CMK (cell line): ENCODE measurements at regions not wholly inside any gene's neighbourhood (a gene's known extent, or its start where the extent isn't known, plus 50 kb on each side); places are given as distances from the start of the nearest gene placed in this dataset.
A peak's percentile ranks its signal among the peaks of the same experiment; 100 is the strongest.

ENCODE experiments used
- DNase-seq: peaks from one replicate; pipeline ENCODE4 v3.0.0-alpha.2; 2010; ENCODE audit warnings: low read depth

- DNase-seq = no peak
These were observed 149.2 kb upstream of the KCNK2 start for GRCh38 chr1:214933375-214933774.

DNA sequence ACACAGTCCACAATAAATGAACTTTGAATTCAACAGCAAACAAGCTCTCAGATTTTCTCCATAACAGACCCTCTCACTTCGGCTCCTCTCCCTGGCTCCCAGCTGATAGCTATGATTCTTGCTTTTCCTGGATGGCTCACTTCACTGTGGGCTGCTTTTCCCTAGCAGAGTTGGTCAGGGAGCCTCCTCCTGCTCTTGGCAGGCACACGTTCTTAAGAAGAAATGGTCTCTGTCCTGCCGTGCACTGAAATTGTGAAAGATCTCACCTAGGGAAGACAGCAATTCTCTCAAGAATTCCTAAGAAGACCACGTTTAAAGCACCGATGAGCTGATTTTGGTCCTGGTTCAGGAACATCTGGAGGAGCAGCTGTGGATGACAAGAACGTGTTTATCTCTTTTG, 148.5 kb upstream of the KCNK2 start:
- DNase-seq = no peak

- no peak for DNase-seq
These were observed 147.3 kb upstream of the KCNK2 start for GRCh38 chr1:214935258-214935657.

- no peak for DNase-seq
These were observed 143.4 kb upstream of the KCNK2 start for GRCh38 chr1:214939180-214939579.

GRCh38 chr1:214941061-214941460, 141.5 kb upstream of the KCNK2 start:
- no peak for DNase-seq

GRCh38 chr1:214943054-214943453, 139.5 kb upstream of the KCNK2 start:
- peak; percentile 72 for DNase-seq

- no peak for DNase-seq
These were observed 135.9 kb upstream of the KCNK2 start for GRCh38 chr1:214946615-214947014.

DNA sequence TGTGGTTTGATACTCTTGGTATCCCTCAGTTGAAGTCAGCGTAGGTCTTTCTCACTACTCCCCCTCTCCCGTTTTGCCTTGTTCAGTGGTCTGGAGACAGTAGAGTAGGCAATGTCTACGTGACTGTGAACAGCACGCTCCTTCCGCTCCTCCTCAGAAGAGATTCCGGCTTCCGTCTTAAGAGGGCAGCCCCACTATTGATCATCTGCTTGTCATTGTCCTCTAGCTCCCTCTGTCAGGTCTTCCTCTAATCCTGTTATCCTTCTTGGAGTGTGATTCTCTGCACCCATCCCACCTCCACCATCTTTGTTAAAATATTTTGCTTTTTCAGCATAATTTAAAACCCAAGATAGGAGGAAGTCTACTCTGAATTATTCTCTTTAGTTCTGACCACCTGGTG, 129.9 kb upstream of the KCNK2 start:
- DNase-seq = no peak

GRCh38 chr1:214953901-214954616, 128.5 kb upstream of the KCNK2 start:
- DNase-seq = no peak

GRCh38 chr1:214954617-214954949, 128.0 kb upstream of the KCNK2 start:
- no peak for DNase-seq

GRCh38 chr1:214957330-214958137, 125.0 kb upstream of the KCNK2 start:
- no peak for DNase-seq

- DNase-seq = no peak
These were observed 124.1 kb upstream of the KCNK2 start for GRCh38 chr1:214958486-214958885.

DNA sequence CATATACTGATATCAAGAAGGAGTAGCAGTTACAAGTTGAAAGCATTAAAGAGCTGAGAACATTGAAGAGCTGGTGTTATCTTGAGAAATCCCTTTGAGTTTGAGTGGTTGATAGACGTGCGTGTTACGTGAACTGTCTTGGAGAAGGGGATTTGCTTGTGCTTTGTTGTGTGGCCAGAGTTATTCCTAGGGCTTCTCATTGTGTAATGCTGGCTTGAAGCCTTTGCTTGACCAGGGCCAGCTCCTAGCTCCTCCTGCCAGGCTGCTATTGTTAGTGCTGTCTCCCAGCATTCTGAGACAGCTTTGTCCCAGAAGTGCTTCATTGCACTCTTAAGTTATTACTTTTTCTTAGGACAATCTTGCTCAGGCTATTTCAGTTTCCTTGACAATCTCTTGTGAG, 116.2 kb upstream of the KCNK2 start:
- DNase-seq = no peak

GRCh38 chr1:214967865-214968575, 114.5 kb upstream of the KCNK2 start:
- DNase-seq = no peak

- DNase-seq = no peak
These were observed 112.5 kb upstream of the KCNK2 start for GRCh38 chr1:214970016-214970415.

DNA sequence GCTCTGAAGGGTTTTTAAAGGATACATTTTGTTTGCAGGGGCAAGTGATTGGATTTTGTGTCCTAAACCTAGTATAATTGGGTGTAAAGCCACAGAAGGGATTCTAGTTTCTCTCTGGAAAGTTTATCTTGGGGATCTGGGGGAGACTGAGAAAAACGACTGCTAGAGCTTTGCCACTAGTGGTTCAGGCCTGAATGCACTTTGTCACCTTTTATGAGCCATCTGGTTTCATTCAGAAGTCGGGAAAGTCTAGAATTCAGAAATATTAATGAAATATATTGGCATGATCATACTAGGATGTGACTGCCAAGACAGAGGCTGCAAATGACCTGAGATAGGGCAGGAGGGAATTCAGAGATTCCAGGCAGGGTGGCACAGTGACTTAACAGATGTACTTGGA, 111.5 kb upstream of the KCNK2 start:
- no peak for DNase-seq

GRCh38 chr1:214974002-214974401, 108.5 kb upstream of the KCNK2 start:
- no peak for DNase-seq

GRCh38 chr1:214976665-214977064, 105.9 kb upstream of the KCNK2 start:
- no peak for DNase-seq

- no peak for DNase-seq
These were observed 105.4 kb upstream of the KCNK2 start for GRCh38 chr1:214977110-214977509.

GRCh38 chr1:214977700-214978374, 104.7 kb upstream of the KCNK2 start:
- DNase-seq = no peak

DNA sequence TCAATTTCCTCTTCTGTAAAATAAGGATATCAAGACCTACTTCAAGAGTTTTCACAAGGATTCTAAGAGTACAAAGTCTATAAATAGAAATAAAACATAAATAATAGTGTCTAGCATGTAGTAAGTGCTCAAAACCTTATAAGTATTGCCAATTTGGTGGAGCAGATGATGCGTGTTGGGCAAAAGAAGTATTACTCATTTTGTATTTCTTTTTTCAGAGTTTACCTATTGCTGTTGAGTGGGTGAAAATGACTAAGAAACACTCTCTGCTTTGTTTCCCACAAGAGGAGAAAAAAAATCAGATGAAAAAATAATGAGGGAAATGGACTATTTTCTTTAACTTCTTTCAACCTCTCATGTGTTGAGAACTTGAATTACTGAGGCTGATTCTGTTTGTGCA, 103.3 kb upstream of the KCNK2 start:
- no peak for DNase-seq

GRCh38 chr1:214980921-214981320, 101.6 kb upstream of the KCNK2 start:
- DNase-seq = no peak
